Dedifferentiated amniotic fluid mesenchymal stem cell (primary cell): ENCODE measurements at regions not wholly inside any gene's neighbourhood (a gene's known extent, or its start where the extent isn't known, plus 50 kb on each side); places are given as distances from the start of the nearest gene placed in this dataset.
"Not testable (repeated sequence)": the region's sequence is repeated elsewhere in the genome, so short reads cannot be mapped to it uniquely, and the experiment has no call there.

ENCODE experiments used
- DNase-seq: peaks from one replicate; pipeline ENCODE4 v3.0.0-alpha.2; 2016; ENCODE audit errors: extremely low spot score

GRCh38 chr13:64546371-64546770, 2683.8 kb downstream of the PCDH9 start:
- no peak for DNase-seq

GRCh38 chr13:64540976-64541375, 2689.2 kb downstream of the PCDH9 start:
- no peak for DNase-seq

- no peak for DNase-seq
These were observed 2689.7 kb downstream of the PCDH9 start for GRCh38 chr13:64540468-64540867.

GRCh38 chr13:64538711-64539110, 2691.4 kb downstream of the PCDH9 start:
- no peak for DNase-seq

- no peak for DNase-seq
These were observed 2695.8 kb downstream of the PCDH9 start for GRCh38 chr13:64534302-64534701.

- no peak for DNase-seq
These were observed 2698.7 kb downstream of the PCDH9 start for GRCh38 chr13:64531400-64531799.

GRCh38 chr13:64529874-64530485, 2700.2 kb downstream of the PCDH9 start:
- no peak for DNase-seq

- no peak for DNase-seq
These were observed 2701.3 kb downstream of the PCDH9 start for GRCh38 chr13:64528838-64529237.

GRCh38 chr13:64527561-64527960, 2702.6 kb downstream of the PCDH9 start:
- DNase-seq = no peak

- DNase-seq = no peak
These were observed 2704.4 kb downstream of the PCDH9 start for GRCh38 chr13:64525687-64526086.

GRCh38 chr13:64510747-64511146, 2719.4 kb downstream of the PCDH9 start:
- no peak for DNase-seq

GRCh38 chr13:64506246-64506645, 2723.9 kb downstream of the PCDH9 start:
- DNase-seq = no peak

- no peak for DNase-seq
These were observed 2724.7 kb downstream of the PCDH9 start for GRCh38 chr13:64505336-64505910.

- DNase-seq = no peak
These were observed 2741.4 kb downstream of the PCDH9 start for GRCh38 chr13:64488731-64489130.

- DNase-seq = peak; percentile 24
These were observed 2747.8 kb downstream of the PCDH9 start for GRCh38 chr13:64482373-64482772.

GRCh38 chr13:64480672-64481071, 2749.5 kb downstream of the PCDH9 start:
- DNase-seq = no peak

- no peak for DNase-seq
These were observed 2749.9 kb downstream of the PCDH9 start for GRCh38 chr13:64480211-64480610.

GRCh38 chr13:64477146-64477545, 2753.0 kb downstream of the PCDH9 start:
- no peak for DNase-seq

GRCh38 chr13:64476041-64476568, 2754.0 kb downstream of the PCDH9 start:
- not testable (repeated sequence) for DNase-seq

- peak; percentile 87 for DNase-seq
These were observed 2758.2 kb downstream of the PCDH9 start for GRCh38 chr13:64471916-64472315.

- no peak for DNase-seq
These were observed 2759.4 kb downstream of the PCDH9 start for GRCh38 chr13:64470751-64471150.

GRCh38 chr13:64459778-64460177, 2770.4 kb downstream of the PCDH9 start:
- DNase-seq = no peak

GRCh38 chr13:64457976-64458375, 2772.2 kb downstream of the PCDH9 start:
- DNase-seq = peak; percentile 79

GRCh38 chr13:64455124-64455523, 2775.0 kb downstream of the PCDH9 start:
- no peak for DNase-seq
